GM12878 (cell line): ENCODE measurements at regions not wholly inside any gene's neighbourhood (a gene's known extent, or its start where the extent isn't known, plus 50 kb on each side); places are given as distances from the start of the nearest gene placed in this dataset.

Experiments
- CTCF ChIP-seq, 3 experiments: IDR thresholded peaks in 2 of 3; conservative IDR thresholded peaks in 1 of 3; 2 replicates each; pipeline ENCODE4 v1.5.1; 2011; ENCODE audit warnings: low read depth in 3 of 3, low read length in 3 of 3, mild to moderate bottlenecking in 3 of 3, control low read depth in 2 of 3, moderate library complexity in 2 of 3, inconsistent platforms in 1 of 3, mixed read lengths in 1 of 3; ENCODE audit not compliant: control insufficient read depth in 2 of 3, insufficient read depth in 1 of 3; ENCODE audit errors: extremely low read depth in 1 of 3
- MYC ChIP-seq: IDR thresholded peaks from 2 replicates; pipeline ENCODE4 v1.6.1; 2011; ENCODE audit warnings: mild to moderate bottlenecking, low read length, moderate library complexity, inconsistent platforms; ENCODE audit not compliant: insufficient read depth, insufficient replicate concordance, insufficient read length, severe bottlenecking
- NFYB ChIP-seq: IDR thresholded peaks from 2 replicates; pipeline ENCODE4 v1.6.1; 2011; ENCODE audit warnings: low read depth, mild to moderate bottlenecking, low read length, improper control_type of control experiment, moderate library complexity; ENCODE audit not compliant: insufficient read depth
- STAT1 ChIP-seq: fragments of 450-650 bp; conservative IDR thresholded peaks from 2 replicates; pipeline ENCODE4 v1.6.1; 2014; ENCODE audit warnings: antibody characterized with exemption, mild to moderate bottlenecking
- TAF1 ChIP-seq: IDR thresholded peaks from 2 replicates; pipeline ENCODE4 v1.6.1; 2011; ENCODE audit warnings: mild to moderate bottlenecking, low read depth, low read length, borderline replicate concordance
- TBL1XR1 ChIP-seq: IDR thresholded peaks from 2 replicates; pipeline ENCODE4 v1.6.1; 2012; ENCODE audit warnings: low read depth, low read length, improper control_type of control experiment

GRCh38 chr5:87127426-87127825, 140.3 kb upstream of the RASA1 start:
- TF ChIP-seq TAF1, result no peak
- no peak for TF ChIP-seq CTCF (IDR thresholded peaks at IDR 0.05 in 2 of 3, conservative IDR thresholded peaks at IDR 0.05 in 1 of 3; ENCODE audit: control insufficient read depth in 2 of 3, extremely low read depth in 1 of 3, insufficient read depth in 1 of 3, low read depth in 3 of 3, low read length in 3 of 3)
- no peak for TF ChIP-seq TBL1XR1
- no peak for TF ChIP-seq MYC
- TF ChIP-seq STAT1, result no peak
- no peak for TF ChIP-seq NFYB
